GM19238 (cell line): ENCODE measurements at regions not wholly inside any gene's neighbourhood (a gene's known extent, or its start where the extent isn't known, plus 50 kb on each side); places are given as distances from the start of the nearest gene placed in this dataset.

Experiments used
- DNase-seq: peaks from one replicate; pipeline ENCODE4 v3.0.0; 2011; ENCODE audit warnings: low spot score; ENCODE audit not compliant: insufficient read length

DNA sequence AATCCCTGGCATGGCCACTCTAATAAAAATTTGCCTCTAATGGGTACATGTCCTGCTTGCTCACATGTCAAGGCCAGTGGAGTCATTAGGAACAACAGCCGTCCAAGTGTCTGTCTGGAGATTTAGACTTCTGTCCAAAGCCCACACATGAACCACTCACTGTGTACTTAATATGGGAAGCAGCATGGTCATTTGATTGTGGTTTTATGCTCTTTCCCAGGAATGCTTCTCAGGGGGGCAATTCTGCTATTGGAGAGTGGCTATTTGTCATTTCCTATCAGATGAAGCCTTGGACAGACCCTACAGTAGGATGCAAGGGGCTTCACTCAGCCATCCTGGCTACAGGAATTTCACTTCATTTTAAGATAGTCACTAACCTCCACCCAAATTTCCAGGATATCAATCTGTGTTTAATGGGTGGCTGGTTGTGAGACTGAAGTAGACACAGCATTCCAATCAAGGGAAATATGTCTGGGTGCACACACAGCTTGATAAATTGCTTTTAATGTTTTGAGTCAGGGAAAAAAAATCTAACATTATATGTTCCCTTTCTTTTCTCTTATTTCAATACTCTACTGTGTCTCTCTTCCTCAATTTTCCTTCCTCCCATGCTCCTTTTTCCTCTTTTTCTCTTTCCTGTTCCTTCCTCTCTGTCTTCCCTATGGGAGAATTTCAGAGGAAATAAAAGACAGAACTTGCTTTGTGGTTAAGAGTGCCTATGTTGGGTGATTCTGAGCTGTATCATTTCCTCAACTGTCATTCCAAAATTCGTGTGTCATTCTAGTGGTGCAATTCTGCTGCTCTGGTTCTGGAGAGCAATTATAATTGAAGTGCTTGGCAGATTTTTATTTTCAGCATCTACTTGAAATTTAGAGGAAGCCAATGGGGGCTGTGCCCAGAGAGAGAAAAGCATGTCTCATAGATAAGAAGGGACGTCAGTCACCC, 320.1 kb downstream of the OSR1 start:
- DNase-seq: no peak

- no peak for DNase-seq
These were observed 322.3 kb downstream of the OSR1 start for GRCh38 chr2:19036091-19036490.

- no peak for DNase-seq
These were observed 323.2 kb downstream of the OSR1 start for GRCh38 chr2:19035238-19035637.

DNA sequence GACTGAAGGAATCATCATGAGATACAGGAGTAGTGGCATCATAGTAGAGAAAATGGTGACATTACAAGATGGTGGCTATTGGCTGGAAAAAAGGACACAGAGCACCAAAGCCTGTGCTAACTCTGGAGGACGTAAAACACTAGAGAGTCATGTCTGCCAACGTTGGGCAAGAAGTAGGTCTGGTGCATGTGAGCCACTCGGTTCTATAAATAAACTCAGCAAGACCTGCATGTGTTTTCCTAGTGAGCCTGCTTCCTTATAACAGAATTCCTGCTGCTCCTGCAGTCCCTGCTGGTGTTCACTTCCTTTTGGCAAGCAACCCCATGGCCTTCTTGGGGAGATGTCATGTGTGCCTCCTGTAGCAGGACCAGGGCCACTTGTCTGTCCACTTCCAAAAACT, 325.2 kb downstream of the OSR1 start:
- no peak for DNase-seq

DNA sequence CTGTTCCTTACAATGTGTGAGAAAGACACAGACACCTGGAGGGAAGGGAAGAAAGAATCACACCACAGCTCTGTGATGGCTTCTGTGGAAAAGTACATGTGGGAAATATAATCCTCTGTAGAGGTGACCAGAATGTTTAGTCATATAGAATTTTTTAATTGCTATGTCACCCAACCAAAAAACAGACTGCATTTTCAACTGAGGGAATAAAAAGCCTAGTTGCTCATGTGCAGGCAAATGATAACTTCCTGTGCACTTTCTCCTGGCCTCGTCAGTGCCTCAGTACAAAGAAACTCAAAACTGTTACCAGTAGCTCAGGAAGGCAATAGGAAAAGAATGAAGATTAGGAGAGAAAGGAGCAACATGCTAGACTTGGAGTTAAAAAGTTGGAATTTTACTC, 326.8 kb downstream of the OSR1 start:
- no peak for DNase-seq

- no peak for DNase-seq
These were observed 328.8 kb downstream of the OSR1 start for GRCh38 chr2:19029655-19030054.

GRCh38 chr2:19028587-19029375, 329.6 kb downstream of the OSR1 start:
- DNase-seq: no peak

DNA sequence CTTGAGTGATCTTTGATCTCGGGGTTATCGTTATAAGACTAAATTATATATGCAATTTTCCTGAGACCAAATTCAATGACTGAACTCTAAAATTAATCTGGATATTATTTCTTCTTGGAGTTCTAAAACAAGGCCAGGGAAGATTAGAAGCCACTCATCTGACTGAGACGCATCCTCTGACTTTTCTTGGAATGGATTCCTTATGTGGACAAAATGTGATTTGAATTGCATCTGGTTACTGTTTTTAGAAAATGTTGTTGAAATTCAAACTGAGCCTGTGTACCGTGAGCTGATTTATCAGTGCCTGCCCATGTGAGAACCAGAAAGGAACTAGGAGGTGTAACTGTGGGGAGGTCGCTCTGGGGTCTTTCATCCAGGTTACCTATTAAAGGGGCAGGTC, 330.8 kb downstream of the OSR1 start:
- DNase-seq: no peak

DNA sequence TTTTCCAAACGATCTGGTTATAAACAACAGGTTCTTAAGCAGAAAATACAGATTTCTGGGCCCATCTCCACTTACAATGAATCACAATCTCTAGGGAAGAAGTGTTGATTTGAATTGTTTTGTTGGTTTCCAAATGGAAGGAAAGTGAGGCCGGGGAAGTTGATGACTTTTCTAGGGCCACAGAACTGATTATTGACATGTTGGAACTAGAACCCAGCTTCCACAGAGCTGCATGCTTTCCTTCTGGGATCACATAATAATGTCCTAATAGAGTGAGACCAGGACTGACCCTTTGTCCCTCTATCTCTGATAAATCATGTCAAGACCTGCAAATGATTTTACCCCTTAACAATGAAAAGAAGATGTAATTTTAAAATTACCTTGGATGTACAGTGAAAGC, 332.2 kb downstream of the OSR1 start:
- DNase-seq: no peak

DNA sequence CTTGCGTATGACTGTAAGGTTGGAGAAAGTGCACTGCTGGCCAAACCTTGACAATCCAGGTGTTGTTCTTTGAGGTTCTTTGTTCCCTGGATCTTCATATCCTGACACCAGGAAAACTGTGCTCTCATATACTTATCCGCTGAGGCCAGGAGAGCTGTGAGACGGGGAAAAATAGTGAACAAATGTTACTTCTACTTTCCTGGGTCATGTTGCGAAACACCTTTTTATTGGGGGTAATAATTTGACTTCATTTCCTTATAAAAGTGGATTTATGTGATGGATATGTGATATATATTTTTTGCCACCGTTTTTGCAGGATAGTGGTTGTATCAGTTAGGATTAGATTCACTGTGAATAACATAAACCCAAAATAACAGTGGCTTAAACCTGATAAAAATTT, 336.1 kb downstream of the OSR1 start:
- no peak for DNase-seq

GRCh38 chr2:19021721-19022120, 336.7 kb downstream of the OSR1 start:
- DNase-seq: no peak

DNA sequence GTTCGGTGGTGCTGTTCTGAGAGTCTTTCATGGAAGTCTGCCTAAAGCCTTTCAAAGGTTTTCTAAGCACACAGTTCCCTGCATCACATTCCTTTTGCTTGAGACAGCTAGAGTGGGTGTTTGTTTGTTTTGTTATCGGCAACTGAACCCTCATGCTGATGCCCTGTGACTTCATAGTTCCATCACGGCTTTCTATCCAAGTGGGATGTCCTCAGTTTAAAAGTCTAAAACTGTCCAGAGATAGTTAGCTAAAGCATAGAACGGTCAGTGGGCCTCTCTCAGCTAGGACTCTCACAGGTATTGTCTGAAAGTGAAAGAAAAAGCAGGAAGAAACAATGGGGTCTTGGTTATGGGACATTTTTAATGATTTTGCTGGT, 337.3 kb downstream of the OSR1 start:
- DNase-seq: no peak

DNA sequence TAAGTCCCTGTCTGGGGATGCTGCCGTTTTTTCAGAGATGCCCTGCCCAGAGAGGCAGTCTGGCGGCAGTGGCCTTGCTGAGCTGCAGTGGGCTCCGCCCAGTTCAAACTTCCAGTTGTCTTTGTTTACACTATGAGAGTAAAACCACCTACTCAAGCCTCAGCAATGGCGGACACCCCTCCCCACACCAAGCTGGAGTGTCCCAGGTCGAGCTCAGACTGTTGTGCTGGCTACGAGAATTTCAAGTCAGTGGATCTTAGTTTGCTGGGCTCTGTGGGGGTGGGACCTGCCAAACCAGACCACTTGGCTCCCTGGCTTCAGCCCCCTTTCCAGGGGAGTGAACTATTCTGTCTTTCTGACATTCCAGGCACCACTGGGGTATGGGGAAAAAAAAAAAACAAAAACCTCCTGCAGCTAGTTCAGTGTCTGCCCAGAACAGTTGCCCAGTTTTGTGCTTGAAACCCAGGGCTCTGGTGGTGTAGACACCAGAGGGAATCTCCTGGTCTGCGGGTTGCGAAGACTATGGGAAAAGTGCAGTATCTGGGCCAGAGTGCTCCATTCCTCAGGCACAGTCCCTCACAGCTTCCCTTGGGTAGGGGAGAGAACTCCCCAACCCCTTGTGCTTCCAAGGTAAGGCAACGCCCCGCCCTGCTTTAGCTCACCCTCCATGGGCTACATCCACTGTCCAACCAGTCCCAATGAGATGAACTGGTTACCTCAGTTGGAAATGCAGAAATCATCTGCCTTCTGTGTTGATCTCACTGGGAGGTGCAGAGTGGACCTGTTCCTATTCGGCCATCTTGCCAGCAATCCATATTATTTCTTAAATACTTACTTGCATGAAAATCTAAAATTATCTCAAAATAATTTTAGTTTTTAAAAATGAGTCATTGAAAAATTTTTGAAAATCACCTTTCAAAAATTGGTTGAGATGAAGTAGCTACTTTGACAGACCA, 338.0 kb downstream of the OSR1 start:
- DNase-seq: no peak

DNA sequence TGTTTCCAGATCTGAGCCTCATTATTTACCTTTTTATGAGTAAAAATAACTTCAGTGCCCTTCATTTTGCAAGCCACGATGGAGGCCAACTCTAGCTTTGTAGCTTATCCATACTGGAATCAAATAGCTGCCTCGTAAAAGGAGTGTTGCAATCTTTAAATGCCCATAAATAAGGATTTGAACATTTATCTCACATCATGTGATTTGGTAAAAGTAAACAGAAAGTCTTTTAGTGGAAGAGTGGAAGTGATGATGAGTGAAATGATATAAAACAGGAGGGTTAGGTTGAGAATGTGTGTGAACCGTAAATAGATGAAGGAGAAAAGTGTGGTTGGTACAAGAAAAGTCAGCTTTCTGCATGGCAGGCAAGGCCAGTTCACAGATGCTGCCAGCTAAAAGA, 348.9 kb downstream of the OSR1 start:
- DNase-seq: no peak

DNA sequence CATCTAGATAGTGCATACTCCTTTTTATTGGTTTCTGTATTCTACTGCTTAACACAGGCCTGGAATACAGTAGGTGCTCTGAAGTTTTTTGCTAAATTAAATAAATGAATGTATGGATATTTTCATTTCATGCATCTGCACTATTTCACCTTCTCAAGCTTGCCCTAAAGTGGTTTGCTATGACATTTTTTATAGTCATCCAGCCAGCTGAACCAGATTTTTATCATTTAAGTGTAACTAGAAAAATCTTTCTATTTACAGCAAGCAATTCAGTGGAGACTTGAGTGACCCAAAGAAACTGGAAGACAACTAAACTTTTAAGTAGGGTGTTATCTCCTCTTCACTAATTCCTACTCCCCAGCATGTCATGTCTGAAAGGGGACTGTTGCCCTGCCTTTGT, 354.9 kb downstream of the OSR1 start:
- no peak for DNase-seq

GRCh38 chr2:19000776-19001175, 357.6 kb downstream of the OSR1 start:
- no peak for DNase-seq

- no peak for DNase-seq
These were observed 359.2 kb downstream of the OSR1 start for GRCh38 chr2:18999198-18999597.

- no peak for DNase-seq
These were observed 359.9 kb downstream of the OSR1 start for GRCh38 chr2:18998491-18998890.

DNA sequence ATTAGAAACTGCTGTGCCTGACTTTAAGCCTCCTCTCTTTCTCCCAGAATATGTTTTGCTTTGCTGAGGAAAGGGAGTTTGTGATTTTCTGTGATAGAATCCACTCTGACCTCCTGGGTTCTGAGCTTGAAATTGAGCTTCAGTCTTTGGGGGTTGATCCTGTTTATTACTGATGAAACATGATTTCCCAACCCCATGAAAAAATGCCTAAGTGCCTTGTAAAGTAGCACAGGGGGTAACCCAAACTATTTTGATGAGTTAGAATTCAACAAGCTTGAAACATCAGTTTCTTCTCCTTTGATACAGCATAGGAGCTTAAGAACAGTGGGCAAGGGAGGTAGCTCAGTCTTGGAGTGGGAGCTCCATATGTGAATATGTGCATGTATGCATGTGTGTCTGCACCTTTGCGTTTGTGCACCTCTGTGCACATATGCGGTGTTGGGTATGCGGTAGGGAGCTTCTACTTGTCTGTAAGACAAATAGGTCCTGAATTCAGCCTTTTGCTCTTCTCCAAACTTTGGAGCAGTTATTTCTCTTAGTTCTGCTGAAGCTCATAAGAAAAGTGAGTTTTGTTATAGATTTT, 364.6 kb downstream of the OSR1 start:
- no peak for DNase-seq

DNA sequence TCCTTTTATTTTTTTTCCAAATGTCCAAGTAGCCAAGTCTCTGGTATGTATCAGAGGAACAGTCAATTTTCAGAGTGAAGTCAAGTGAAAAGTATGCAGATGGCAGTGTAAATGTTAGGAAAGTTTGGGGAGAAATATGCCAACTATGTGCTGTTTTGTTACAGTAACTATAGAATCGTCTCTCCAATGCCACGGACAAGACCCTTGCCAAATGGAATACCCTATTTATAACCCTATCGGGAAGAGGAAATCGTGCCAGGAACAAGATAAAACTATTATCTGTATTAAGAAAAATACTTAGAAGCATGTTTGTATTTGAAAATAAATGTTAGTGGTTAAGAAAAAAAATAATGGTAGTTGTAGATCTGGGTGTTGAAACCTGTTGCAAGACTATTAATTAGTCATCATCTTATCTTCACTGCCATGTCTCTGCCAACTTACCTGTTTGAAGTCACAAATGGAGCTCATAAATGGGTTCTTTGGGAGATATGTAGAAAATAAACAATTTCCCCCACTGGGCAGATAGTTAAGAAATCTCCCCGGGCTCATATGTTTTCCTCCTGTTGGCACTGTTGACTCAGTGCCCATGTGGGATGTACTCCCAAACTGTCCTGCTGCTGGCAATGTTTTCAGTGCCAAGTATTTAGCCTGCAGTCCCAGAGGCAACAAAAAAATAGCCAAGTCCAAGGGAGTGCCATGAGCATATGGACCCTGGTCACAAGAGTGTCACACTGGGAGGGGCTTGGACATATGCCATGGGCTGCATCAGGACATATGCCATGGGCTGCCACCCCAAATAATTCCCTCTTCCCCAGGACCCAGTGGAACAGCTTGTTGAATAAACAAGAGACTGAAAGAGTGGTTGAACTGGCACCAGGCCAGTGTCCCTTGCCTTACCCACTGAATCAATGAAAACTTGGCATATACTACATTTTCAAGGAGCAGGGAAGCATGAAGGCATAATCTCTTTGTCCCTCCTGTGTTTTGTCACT, 366.9 kb downstream of the OSR1 start:
- no peak for DNase-seq
